Neural cell (in vitro differentiated cells): ENCODE measurements at regions not wholly inside any gene's neighbourhood (a gene's known extent, or its start where the extent isn't known, plus 50 kb on each side); places are given as distances from the start of the nearest gene placed in this dataset.

ENCODE experiments used
- H2AFZ ChIP-seq: fragments of 200-600, 300-800 bp; sonication (generic), shearing (Covaris generic); 2 replicates; pipeline ENCODE4 v1.6.0; 2014; ENCODE audit warnings: low read depth, mild to moderate bottlenecking, antibody characterized with exemption, low read length, moderate library complexity
- H3F3A ChIP-seq: fragments of 200-600 bp; shearing (Covaris generic); 2 replicates; pipeline ENCODE4 v1.6.1; 2016; ENCODE audit warnings: mild to moderate bottlenecking, moderate library complexity, mixed read lengths, antibody characterized with exemption, low read length; ENCODE audit not compliant: insufficient read depth, poor library complexity, severe bottlenecking
- H3K27ac ChIP-seq: fragments of 200-600, 300-800 bp; sonication (generic), shearing (Covaris generic); 2 replicates; pipeline ENCODE4 v1.5.1; 2014; ENCODE audit warnings: mild to moderate bottlenecking, low read length, moderate library complexity
- H3K27me3 ChIP-seq: fragments of 300-800, 200-600 bp; sonication (generic), shearing (Covaris generic); 2 replicates; pipeline ENCODE4 v1.6.0; 2014; ENCODE audit warnings: mild to moderate bottlenecking, low read depth, low read length, moderate library complexity; ENCODE audit not compliant: insufficient read depth
- H3K36me3 ChIP-seq: fragments of 300-800, 200-600 bp; sonication (generic), shearing (Covaris generic); 2 replicates; pipeline ENCODE4 v1.5.1; 2014; ENCODE audit warnings: mild to moderate bottlenecking, antibody characterized with exemption, low read length, moderate library complexity; ENCODE audit not compliant: insufficient read depth
- H3K4me2 ChIP-seq: fragments of 300-800, 200-600 bp; sonication (generic), shearing (Covaris generic); 2 replicates; pipeline ENCODE4 v1.6.0; 2014; ENCODE audit warnings: mild to moderate bottlenecking, low read length
- H3K4me3 ChIP-seq: fragments of 300-800, 200-600 bp; sonication (generic), shearing (Covaris generic); 2 replicates; pipeline ENCODE4 v1.5.1; 2014; ENCODE audit warnings: mild to moderate bottlenecking, low read length, moderate library complexity
- H3K79me2 ChIP-seq: fragments of 200-600 bp; shearing (Covaris generic); replicated peaks from 2 replicates; pipeline ENCODE4 v1.6.0; 2014; ENCODE audit warnings: mild to moderate bottlenecking, low read length, moderate library complexity; ENCODE audit not compliant: insufficient read depth
- H3K9ac ChIP-seq: fragments of 300-800, 200-600 bp; sonication (generic), shearing (Covaris generic); 2 replicates; pipeline ENCODE4 v1.6.1; 2016; ENCODE audit warnings: mild to moderate bottlenecking, low read length, mixed read lengths
- H3K9me2 ChIP-seq: fragments of 200-600 bp; shearing (Covaris generic); 2 replicates; pipeline ENCODE4 v1.6.1; 2016; ENCODE audit warnings: mild to moderate bottlenecking, low read length, mixed read lengths; ENCODE audit not compliant: insufficient read depth
- H3K9me3 ChIP-seq: fragments of 200-600, 300-800 bp; sonication (generic), shearing (Covaris generic); 2 replicates; pipeline ENCODE4 v1.6.1; 2016; ENCODE audit warnings: mild to moderate bottlenecking, mixed run types, low read length, moderate library complexity, mixed read lengths
- H4K20me1 ChIP-seq: fragments of 200-600 bp; shearing (Covaris generic); 2 replicates; pipeline ENCODE4 v1.6.1; 2016; ENCODE audit warnings: mild to moderate bottlenecking, mixed run types; ENCODE audit not compliant: insufficient read depth
- CTCF ChIP-seq: fragments of 450-650 bp; IDR thresholded peaks from 2 replicates; pipeline ENCODE4 v1.5.1; 2014; ENCODE audit warnings: antibody characterized with exemption, mild to moderate bottlenecking, moderate library complexity; ENCODE audit not compliant: poor library complexity, severe bottlenecking
- EP300 ChIP-seq: fragments of 450-650 bp; conservative IDR thresholded peaks from 2 replicates; pipeline ENCODE4 v1.6.1; 2014; ENCODE audit warnings: antibody characterized with exemption, mild to moderate bottlenecking, moderate library complexity; ENCODE audit not compliant: poor library complexity, severe bottlenecking
- EZH2 ChIP-seq: fragments of 200-600, 300-800 bp; shearing (Covaris generic), sonication (generic); IDR thresholded peaks from 2 replicates; pipeline ENCODE4 v1.6.1; 2014; ENCODE audit warnings: antibody characterized with exemption, low read length, borderline replicate concordance, mild to moderate bottlenecking; ENCODE audit not compliant: insufficient read depth, poor library complexity, severe bottlenecking
- MXI1 ChIP-seq: fragments of 450-650 bp; conservative IDR thresholded peaks from 2 replicates; pipeline ENCODE4 v1.6.1; 2014; ENCODE audit warnings: antibody characterized with exemption, mild to moderate bottlenecking; ENCODE audit not compliant: poor library complexity, severe bottlenecking
- POLR2AphosphoS5 ChIP-seq: IDR thresholded peaks from 2 replicates; pipeline ENCODE4 v1.6.1; 2012
- RAD21 ChIP-seq: fragments of 450-650 bp; conservative IDR thresholded peaks from 2 replicates; pipeline ENCODE4 v1.6.1; 2014; ENCODE audit warnings: antibody characterized with exemption, mild to moderate bottlenecking, moderate library complexity
- REST ChIP-seq: IDR thresholded peaks from 2 replicates; pipeline ENCODE4 v1.6.1; 2012; ENCODE audit warnings: borderline replicate concordance
- SMC3 ChIP-seq: fragments of 450-650 bp; conservative IDR thresholded peaks from 2 replicates; pipeline ENCODE4 v1.6.1; 2014; ENCODE audit warnings: antibody characterized with exemption, mild to moderate bottlenecking, moderate library complexity; ENCODE audit not compliant: poor library complexity
- TAF1 ChIP-seq: IDR thresholded peaks from 2 replicates; pipeline ENCODE4 v1.6.1; 2012; ENCODE audit warnings: low read depth

- Histone ChIP-seq H3K4me3 (no peak overlapping the region), H3K9ac (no peak overlapping the region), H3K4me2 (no peak overlapping the region), H3K9me3 (no peaks in the 10 kb centered on the region), H3K27ac (no peak overlapping the region), H3K79me2 (no peaks in the 10 kb centered on the region), H3K27me3 (no peaks in the 10 kb centered on the region), H4K20me1 (no peaks in the 10 kb centered on the region), H2AFZ (no peak overlapping the region), H3F3A (no peaks in the 10 kb centered on the region), H3K36me3 (no peaks in the 10 kb centered on the region), H3K9me2 (no peaks in the 10 kb centered on the region)
- no peak for TF ChIP-seq MXI1
- TF ChIP-seq POLR2AphosphoS5 = no peak
- TF ChIP-seq RAD21 = no peak
- no peak for TF ChIP-seq SMC3
- TF ChIP-seq TAF1 = no peak
- TF ChIP-seq EP300 = no peak
- no peak for TF ChIP-seq REST
- TF ChIP-seq EZH2 = no peak
- TF ChIP-seq CTCF = no peak
Observed at GRCh38 chr10:4108693-4109092, 323.7 kb upstream of the KLF6 start.

DNA sequence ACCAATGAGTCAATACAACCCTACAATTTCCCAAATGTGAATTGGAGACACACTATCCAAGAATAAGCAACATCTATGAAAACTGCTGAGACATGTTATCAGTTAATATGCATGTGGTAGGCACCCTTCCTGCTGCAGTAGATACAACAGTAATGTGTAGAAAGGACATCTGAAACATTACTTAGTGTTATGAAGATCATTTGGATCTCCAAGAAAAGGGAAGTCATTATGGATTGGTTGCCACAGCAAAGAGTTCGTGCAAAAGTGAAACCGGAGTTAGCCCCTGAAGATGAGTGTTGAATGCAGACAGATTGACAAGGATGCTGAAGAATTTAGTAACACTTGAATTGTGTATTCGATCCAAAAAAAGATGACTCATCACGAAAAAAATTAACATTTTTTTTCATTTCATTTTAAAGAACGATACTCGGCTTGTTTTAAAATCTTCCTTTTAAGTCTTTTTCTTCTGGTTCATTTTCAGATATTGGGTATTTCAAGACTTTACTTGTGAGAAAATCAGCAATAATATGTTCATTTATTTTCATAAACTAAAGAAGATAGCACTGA is 322.4 kb upstream of the KLF6 start:
- H3K27me3 ChIP-seq = no peaks in the 10 kb centered on the region
- H3F3A ChIP-seq = no peaks in the 10 kb centered on the region
- H4K20me1 ChIP-seq = no peaks in the 10 kb centered on the region
- no peak overlapping the region for H3K9ac ChIP-seq
- no peaks in the 10 kb centered on the region for H3K36me3 ChIP-seq
- H3K79me2 ChIP-seq = no peaks in the 10 kb centered on the region
- H3K4me3 ChIP-seq = no peak overlapping the region
- no peaks in the 10 kb centered on the region for H3K9me3 ChIP-seq
- no peaks in the 10 kb centered on the region for H3K9me2 ChIP-seq
- no peak overlapping the region for H3K27ac ChIP-seq
- H2AFZ ChIP-seq = no peak overlapping the region
- TF ChIP-seq CTCF = no peak
- no peak for TF ChIP-seq MXI1
- TF ChIP-seq RAD21 = no peak
- TF ChIP-seq REST = no peak
- TF ChIP-seq SMC3 = no peak
- TF ChIP-seq POLR2AphosphoS5 = no peak
- TF ChIP-seq EZH2 = no peak
- no peak for TF ChIP-seq EP300
- no peak for TF ChIP-seq TAF1
- H3K4me2 ChIP-seq = no peak overlapping the region
